ENCODE measurements at regions not wholly inside any gene's neighbourhood (a gene's known extent, or its start where the extent isn't known, plus 50 kb on each side); places are given as distances from the start of the nearest gene placed in this dataset.

DNA sequence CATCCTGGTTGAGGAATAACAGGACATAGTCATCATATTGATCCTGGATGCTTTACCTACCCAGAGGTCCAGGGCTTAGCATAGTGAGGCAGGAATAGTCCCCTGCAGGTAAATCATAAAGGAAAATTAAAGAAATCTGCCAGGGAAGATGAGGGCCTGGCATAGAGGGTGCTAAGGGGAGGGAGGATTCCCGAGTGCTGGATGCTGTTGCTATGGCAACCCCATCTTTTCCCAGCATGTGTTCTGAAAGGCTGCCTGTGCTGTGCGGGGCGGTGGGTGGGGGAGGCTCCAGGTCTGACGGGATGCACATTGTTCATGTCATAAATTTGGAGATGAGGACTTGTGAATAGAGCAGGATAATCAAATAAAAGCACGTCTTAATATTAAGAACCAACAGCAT lies 212.6 kb upstream of the PCSK2 start:
- TF ChIP-seq EZH2 (IDR thresholded peaks at IDR 0.05; ENCODE audit: insufficient read depth, low read length) = no peak
- TF ChIP-seq, protein P1, sequence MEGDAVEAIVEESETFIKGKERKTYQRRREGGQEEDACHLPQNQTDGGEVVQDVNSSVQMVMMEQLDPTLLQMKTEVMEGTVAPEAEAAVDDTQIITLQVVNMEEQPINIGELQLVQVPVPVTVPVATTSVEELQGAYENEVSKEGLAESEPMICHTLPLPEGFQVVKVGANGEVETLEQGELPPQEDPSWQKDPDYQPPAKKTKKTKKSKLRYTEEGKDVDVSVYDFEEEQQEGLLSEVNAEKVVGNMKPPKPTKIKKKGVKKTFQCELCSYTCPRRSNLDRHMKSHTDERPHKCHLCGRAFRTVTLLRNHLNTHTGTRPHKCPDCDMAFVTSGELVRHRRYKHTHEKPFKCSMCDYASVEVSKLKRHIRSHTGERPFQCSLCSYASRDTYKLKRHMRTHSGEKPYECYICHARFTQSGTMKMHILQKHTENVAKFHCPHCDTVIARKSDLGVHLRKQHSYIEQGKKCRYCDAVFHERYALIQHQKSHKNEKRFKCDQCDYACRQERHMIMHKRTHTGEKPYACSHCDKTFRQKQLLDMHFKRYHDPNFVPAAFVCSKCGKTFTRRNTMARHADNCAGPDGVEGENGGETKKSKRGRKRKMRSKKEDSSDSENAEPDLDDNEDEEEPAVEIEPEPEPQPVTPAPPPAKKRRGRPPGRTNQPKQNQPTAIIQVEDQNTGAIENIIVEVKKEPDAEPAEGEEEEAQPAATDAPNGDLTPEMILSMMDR (IDR thresholded peaks at IDR 0.05; ENCODE audit: insufficient read depth, low read depth, low read length) = no peak
